ENCODE measurements at regions not wholly inside any gene's neighbourhood (a gene's known extent, or its start where the extent isn't known, plus 50 kb on each side); places are given as distances from the start of the nearest gene placed in this dataset.

GRCh38 chr13:47148543-47148942, 251.7 kb upstream of the HTR2A start:
- Histone ChIP-seq H3K9me3 (ENCODE audit: control insufficient read depth, low read depth, low read length) (no peaks in the 10 kb centered on the region), H3K36me3 (ENCODE audit: control insufficient read depth, low read depth, low read length) (no peaks in the 10 kb centered on the region), H3K27me3 (ENCODE audit: control insufficient read depth, insufficient read depth, low read length) (no peaks in the 10 kb centered on the region), H3K4me1 (ENCODE audit: control insufficient read depth, low read depth, low read length) (no peaks in the 10 kb centered on the region), H3K4me3 (ENCODE audit: low read length) (no peak overlapping the region), H3K27ac (ENCODE audit: low read length) (no peak overlapping the region), H3K9ac (ENCODE audit: low read length) (no peak overlapping the region)

DNA sequence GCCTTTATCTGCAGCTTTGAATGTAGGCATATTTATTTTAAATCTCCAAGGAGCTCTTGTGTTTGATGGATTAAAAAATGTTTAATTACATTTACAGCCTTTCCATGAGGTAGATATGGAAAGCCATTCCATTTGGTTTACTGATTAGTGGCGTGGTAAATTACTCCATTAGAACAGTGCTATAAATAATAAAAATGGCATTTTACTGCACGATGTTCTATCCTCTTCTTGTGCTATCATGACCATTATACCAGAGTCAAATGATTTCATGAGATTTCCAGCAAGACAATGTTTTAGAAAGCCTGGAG, 250.9 kb upstream of the HTR2A start:
- no peak overlapping the region for H3K9ac ChIP-seq (ENCODE audit: low read length)
- H3K4me1 ChIP-seq (ENCODE audit: control insufficient read depth, low read depth, low read length) = no peaks in the 10 kb centered on the region
- no peaks in the 10 kb centered on the region for H3K27me3 ChIP-seq (ENCODE audit: control insufficient read depth, insufficient read depth, low read length)
- no peak overlapping the region for H3K4me3 ChIP-seq (ENCODE audit: low read length)
- H3K27ac ChIP-seq (ENCODE audit: low read length) = no peak overlapping the region
- H3K9me3 ChIP-seq (ENCODE audit: control insufficient read depth, low read depth, low read length) = no peaks in the 10 kb centered on the region
- no peaks in the 10 kb centered on the region for H3K36me3 ChIP-seq (ENCODE audit: control insufficient read depth, low read depth, low read length)

DNA sequence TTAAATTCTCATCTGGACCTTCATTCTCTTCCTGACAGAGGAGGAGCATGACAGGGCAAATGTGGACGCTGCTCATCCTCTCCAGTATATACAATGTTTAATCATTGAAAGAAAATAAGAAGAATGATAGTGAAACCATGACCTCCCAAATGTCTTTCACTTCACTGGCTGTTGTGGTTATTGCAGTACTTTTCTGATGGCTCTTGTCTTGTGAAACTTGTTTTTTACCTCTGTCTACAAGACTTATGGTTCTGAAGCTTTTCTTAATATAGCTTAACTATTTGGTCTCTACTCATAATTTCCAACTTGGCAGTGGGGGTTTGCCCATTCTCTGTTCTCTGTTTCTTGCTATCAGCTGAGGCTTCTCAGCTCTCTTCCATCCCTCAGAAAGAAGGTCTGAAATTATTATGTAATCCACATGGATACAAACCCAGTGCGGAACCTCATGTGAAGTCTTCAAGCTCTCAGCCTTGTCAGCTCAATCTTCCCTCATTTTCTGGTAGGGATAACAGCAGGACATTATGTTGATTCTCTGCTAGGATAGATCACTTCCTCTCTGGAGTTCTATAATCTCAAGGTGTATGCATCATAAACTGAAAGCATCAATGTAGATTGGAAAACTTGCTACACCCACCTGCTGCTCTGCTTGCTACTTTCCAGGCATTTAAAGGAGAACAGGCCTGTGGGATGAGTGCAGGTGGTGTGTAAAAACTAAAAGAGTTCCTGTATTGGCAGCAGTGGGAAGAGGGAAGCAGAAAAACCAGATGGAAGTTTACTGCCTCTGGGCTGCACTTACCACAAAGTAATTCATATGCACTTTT, 250.3 kb upstream of the HTR2A start:
- H3K9ac ChIP-seq (ENCODE audit: low read length) = no peak overlapping the region
- no peaks in the 10 kb centered on the region for H3K36me3 ChIP-seq (ENCODE audit: control insufficient read depth, low read depth, low read length)
- H3K4me1 ChIP-seq (ENCODE audit: control insufficient read depth, low read depth, low read length) = no peaks in the 10 kb centered on the region
- no peak overlapping the region for H3K4me3 ChIP-seq (ENCODE audit: low read length)
- H3K27me3 ChIP-seq (ENCODE audit: control insufficient read depth, insufficient read depth, low read length) = no peaks in the 10 kb centered on the region
- H3K9me3 ChIP-seq (ENCODE audit: control insufficient read depth, low read depth, low read length) = no peaks in the 10 kb centered on the region
- H3K27ac ChIP-seq (ENCODE audit: low read length) = no peak overlapping the region

- H3K9me3 ChIP-seq (ENCODE audit: control insufficient read depth, low read depth, low read length) = no peaks in the 10 kb centered on the region
- no peaks in the 10 kb centered on the region for H3K4me1 ChIP-seq (ENCODE audit: control insufficient read depth, low read depth, low read length)
- H3K9ac ChIP-seq (ENCODE audit: low read length) = no peak overlapping the region
- H3K36me3 ChIP-seq (ENCODE audit: control insufficient read depth, low read depth, low read length) = no peaks in the 10 kb centered on the region
- no peak overlapping the region for H3K27ac ChIP-seq (ENCODE audit: low read length)
- H3K27me3 ChIP-seq (ENCODE audit: control insufficient read depth, insufficient read depth, low read length) = no peaks in the 10 kb centered on the region
- H3K4me3 ChIP-seq (ENCODE audit: low read length) = no peak overlapping the region
Observed at GRCh38 chr13:47146136-47146535, 249.3 kb upstream of the HTR2A start.

DNA sequence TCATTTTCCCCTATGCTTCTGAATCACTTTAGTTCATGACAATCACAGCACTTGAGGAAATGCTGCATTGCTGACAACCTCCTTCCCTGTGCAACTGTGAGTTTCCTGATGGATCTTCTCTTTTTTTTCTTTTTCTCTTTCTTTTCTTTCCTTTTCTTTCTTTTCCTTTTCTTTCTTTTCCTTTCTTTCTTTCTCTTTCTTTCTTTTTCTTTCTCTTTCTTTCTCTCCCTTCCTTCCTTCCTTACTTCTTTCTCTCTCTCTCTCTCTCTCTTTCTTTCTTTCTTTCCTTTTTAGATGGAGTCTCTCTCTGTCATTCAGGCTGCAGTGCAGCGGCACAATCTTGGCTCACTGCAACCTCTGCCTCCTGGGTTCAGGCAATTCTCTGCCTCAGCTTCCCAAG, 247.9 kb upstream of the HTR2A start:
- Histone ChIP-seq H3K4me3 (ENCODE audit: low read length) (no peak overlapping the region), H3K9me3 (ENCODE audit: control insufficient read depth, low read depth, low read length) (no peaks in the 10 kb centered on the region), H3K4me1 (ENCODE audit: control insufficient read depth, low read depth, low read length) (no peaks in the 10 kb centered on the region), H3K36me3 (ENCODE audit: control insufficient read depth, low read depth, low read length) (no peaks in the 10 kb centered on the region), H3K27me3 (ENCODE audit: control insufficient read depth, insufficient read depth, low read length) (no peaks in the 10 kb centered on the region), H3K9ac (ENCODE audit: low read length) (no peak overlapping the region), H3K27ac (ENCODE audit: low read length) (no peak overlapping the region)

DNA sequence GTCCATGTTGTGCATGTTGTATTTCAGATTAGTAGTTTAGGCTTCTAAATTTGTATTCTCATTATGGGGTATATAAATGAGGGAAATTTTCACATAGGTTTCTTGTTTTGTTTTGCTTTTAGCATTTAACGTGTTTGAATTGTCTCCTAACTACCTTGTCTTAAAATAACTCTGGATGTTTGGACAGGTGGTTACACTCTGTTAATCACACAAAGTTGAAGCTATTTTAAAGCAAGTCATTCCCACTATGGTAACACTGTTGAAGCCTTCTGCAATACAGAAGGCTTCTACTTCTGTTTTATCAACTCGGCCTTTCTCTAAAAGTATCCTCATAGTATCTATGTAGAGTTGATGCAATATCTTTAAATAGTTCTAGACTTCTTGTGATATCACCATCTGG, 245.3 kb upstream of the HTR2A start:
- no peak overlapping the region for H3K9ac ChIP-seq (ENCODE audit: low read length)
- no peaks in the 10 kb centered on the region for H3K4me1 ChIP-seq (ENCODE audit: control insufficient read depth, low read depth, low read length)
- no peak overlapping the region for H3K27ac ChIP-seq (ENCODE audit: low read length)
- no peaks in the 10 kb centered on the region for H3K9me3 ChIP-seq (ENCODE audit: control insufficient read depth, low read depth, low read length)
- H3K27me3 ChIP-seq (ENCODE audit: control insufficient read depth, insufficient read depth, low read length) = no peaks in the 10 kb centered on the region
- H3K4me3 ChIP-seq (ENCODE audit: low read length) = no peak overlapping the region
- H3K36me3 ChIP-seq (ENCODE audit: control insufficient read depth, low read depth, low read length) = no peaks in the 10 kb centered on the region

GRCh38 chr13:47139519-47139918, 242.7 kb upstream of the HTR2A start:
- Histone ChIP-seq H3K27ac (ENCODE audit: low read length) (no peak overlapping the region), H3K36me3 (ENCODE audit: control insufficient read depth, low read depth, low read length) (no peaks in the 10 kb centered on the region), H3K9me3 (ENCODE audit: control insufficient read depth, low read depth, low read length) (no peaks in the 10 kb centered on the region), H3K9ac (ENCODE audit: low read length) (no peak overlapping the region), H3K4me1 (ENCODE audit: control insufficient read depth, low read depth, low read length) (peaks cover 12% of the 10 kb centered on the region), H3K4me3 (ENCODE audit: low read length) (no peak overlapping the region), H3K27me3 (ENCODE audit: control insufficient read depth, insufficient read depth, low read length) (no peaks in the 10 kb centered on the region)

GRCh38 chr13:47136504-47136941, 239.7 kb upstream of the HTR2A start:
- H3K9me3 ChIP-seq (ENCODE audit: control insufficient read depth, low read depth, low read length) = no peaks in the 10 kb centered on the region
- H3K4me3 ChIP-seq (ENCODE audit: low read length) = no peak overlapping the region
- no peaks in the 10 kb centered on the region for H3K27me3 ChIP-seq (ENCODE audit: control insufficient read depth, insufficient read depth, low read length)
- peaks cover 12% of the 10 kb centered on the region for H3K4me1 ChIP-seq (ENCODE audit: control insufficient read depth, low read depth, low read length)
- H3K27ac ChIP-seq (ENCODE audit: low read length) = no peak overlapping the region
- H3K9ac ChIP-seq (ENCODE audit: low read length) = no peak overlapping the region
- no peaks in the 10 kb centered on the region for H3K36me3 ChIP-seq (ENCODE audit: control insufficient read depth, low read depth, low read length)

GRCh38 chr13:47135800-47136503, 239.1 kb upstream of the HTR2A start:
- H3K4me1 ChIP-seq (ENCODE audit: control insufficient read depth, low read depth, low read length) = peaks cover 12% of the 10 kb centered on the region
- no peaks in the 10 kb centered on the region for H3K9me3 ChIP-seq (ENCODE audit: control insufficient read depth, low read depth, low read length)
- no peaks in the 10 kb centered on the region for H3K36me3 ChIP-seq (ENCODE audit: control insufficient read depth, low read depth, low read length)
- H3K4me3 ChIP-seq (ENCODE audit: low read length) = no peak overlapping the region
- no peak overlapping the region for H3K9ac ChIP-seq (ENCODE audit: low read length)
- H3K27ac ChIP-seq (ENCODE audit: low read length) = no peak overlapping the region
- no peaks in the 10 kb centered on the region for H3K27me3 ChIP-seq (ENCODE audit: control insufficient read depth, insufficient read depth, low read length)

GRCh38 chr13:47134939-47135489, 238.2 kb upstream of the HTR2A start:
- H3K4me3 ChIP-seq (ENCODE audit: low read length) = no peak overlapping the region
- no peak overlapping the region for H3K27ac ChIP-seq (ENCODE audit: low read length)
- no peaks in the 10 kb centered on the region for H3K9me3 ChIP-seq (ENCODE audit: control insufficient read depth, low read depth, low read length)
- H3K4me1 ChIP-seq (ENCODE audit: control insufficient read depth, low read depth, low read length) = peaks cover 12% of the 10 kb centered on the region
- no peaks in the 10 kb centered on the region for H3K27me3 ChIP-seq (ENCODE audit: control insufficient read depth, insufficient read depth, low read length)
- H3K9ac ChIP-seq (ENCODE audit: low read length) = no peak overlapping the region
- no peaks in the 10 kb centered on the region for H3K36me3 ChIP-seq (ENCODE audit: control insufficient read depth, low read depth, low read length)

- no peak overlapping the region for H3K27ac ChIP-seq (ENCODE audit: low read length)
- no peak overlapping the region for H3K9ac ChIP-seq (ENCODE audit: low read length)
- H3K4me1 ChIP-seq (ENCODE audit: control insufficient read depth, low read depth, low read length) = peaks cover 12% of the 10 kb centered on the region
- H3K36me3 ChIP-seq (ENCODE audit: control insufficient read depth, low read depth, low read length) = no peaks in the 10 kb centered on the region
- H3K4me3 ChIP-seq (ENCODE audit: low read length) = no peak overlapping the region
- no peaks in the 10 kb centered on the region for H3K9me3 ChIP-seq (ENCODE audit: control insufficient read depth, low read depth, low read length)
- no peaks in the 10 kb centered on the region for H3K27me3 ChIP-seq (ENCODE audit: control insufficient read depth, insufficient read depth, low read length)
Observed at GRCh38 chr13:47133011-47133445, 236.2 kb upstream of the HTR2A start.

All from iPS-18a (cell line).